ENCODE measurements at regions not wholly inside any gene's neighbourhood (a gene's known extent, or its start where the extent isn't known, plus 50 kb on each side); places are given as distances from the start of the nearest gene placed in this dataset.
A peak's percentile ranks its signal among the peaks of the same experiment; 100 is the strongest.

DNA sequence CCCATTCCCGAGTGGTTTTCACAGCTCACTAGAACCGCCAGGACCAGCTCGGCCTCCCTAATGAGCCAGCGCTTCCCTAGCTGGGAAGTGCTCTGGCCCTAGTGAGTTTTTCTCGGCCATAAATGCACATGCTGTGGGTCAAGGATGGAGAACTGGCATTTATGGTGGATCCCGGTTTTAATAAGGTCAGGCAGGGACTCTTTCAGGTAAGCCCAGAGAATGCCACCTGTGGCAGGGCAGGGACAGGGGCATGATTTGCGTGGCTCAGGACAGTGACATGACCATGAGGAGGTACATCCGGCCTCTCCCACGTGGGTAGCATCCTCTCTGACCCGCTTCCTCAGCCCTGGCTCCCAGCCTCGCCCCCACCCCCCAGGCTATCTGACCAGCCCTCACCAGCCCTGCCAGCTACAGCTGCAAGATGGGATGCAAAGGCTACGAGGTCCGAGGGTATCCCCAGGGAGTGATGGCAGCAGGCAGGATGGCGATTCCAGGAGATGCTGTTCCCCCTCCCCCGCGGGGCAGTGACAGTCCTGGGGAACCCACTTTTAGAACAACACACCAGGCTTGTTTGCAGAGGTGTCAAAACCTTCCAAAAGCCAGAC lies 60.3 kb upstream of the ADAMTS2 start:
- Histone ChIP-seq H3K9me3 (replicated peaks in 1 of 2; ENCODE audit: control insufficient read depth in 1 of 2, insufficient read depth in 1 of 2, low read length in 2 of 2) (peaks cover 10 to 13% of the 10 kb centered on the region in 2 donors), H3K4me1 (ENCODE audit: control insufficient read depth in 1 of 2, insufficient read depth in 2 of 2, low read length in 2 of 2) (no peaks in the 10 kb centered on the region), H3K36me3 (replicated peaks in 1 of 2; ENCODE audit: control insufficient read depth in 1 of 2, insufficient read depth in 2 of 2, low read length in 2 of 2) (no peaks in the 10 kb centered on the region), H3K9ac (ENCODE audit: insufficient read depth, low read length, poor library complexity, severe bottlenecking) (no peak overlapping the region), H3K79me2 (ENCODE audit: insufficient read depth, low read length) (no peaks in the 10 kb centered on the region), H4K20me1 (ENCODE audit: insufficient read depth, low read length) (no peaks in the 10 kb centered on the region), H3K4me2 (replicated peaks; ENCODE audit: extremely low read depth, low read length, poor library complexity, severe bottlenecking) (no peak overlapping the region), H3K4me3 (replicated peaks in 1 of 3; ENCODE audit: low read depth in 2 of 3, low read length in 3 of 3) (no peak overlapping the region), H3K27ac (ENCODE audit: low read depth in 1 of 2, low read length in 2 of 2) (no peak overlapping the region), H2AFZ (ENCODE audit: insufficient read depth, low read depth, low read length, poor library complexity, severe bottlenecking) (no peak overlapping the region), H3K27me3 (ENCODE audit: control insufficient read depth in 2 of 2, insufficient read depth in 2 of 2, low read length in 2 of 2) (no peaks in the 10 kb centered on the region)
- H3K4me1 Mint-ChIP-seq, result no peaks in the 10 kb centered on the region
- intact Hi-C loops (cut with micrococcal nuclease), result no loop called here
- H3K36me3 Mint-ChIP-seq, result no peaks in the 10 kb centered on the region
- DNase-seq, result no peak
- H3K27me3 Mint-ChIP-seq (ENCODE audit: low read depth in 3 of 3), result peaks cover 0 to 4% (median 4%) of the 10 kb centered on the region in 3 donors
- 95% methylated on average over 15 of the region's 16 CpGs for WGBS (ENCODE audit: insufficient coverage)
- peak overlapping the region in 2 of 7 donors; percentile 28 to 53 for H3K27ac Mint-ChIP-seq
- no peak overlapping the region for H3K4me3 Mint-ChIP-seq
- peaks cover 2 to 22% (median 17%) of the 10 kb centered on the region in 7 donors for H3K9me3 Mint-ChIP-seq
- TF ChIP-seq, protein P1, sequence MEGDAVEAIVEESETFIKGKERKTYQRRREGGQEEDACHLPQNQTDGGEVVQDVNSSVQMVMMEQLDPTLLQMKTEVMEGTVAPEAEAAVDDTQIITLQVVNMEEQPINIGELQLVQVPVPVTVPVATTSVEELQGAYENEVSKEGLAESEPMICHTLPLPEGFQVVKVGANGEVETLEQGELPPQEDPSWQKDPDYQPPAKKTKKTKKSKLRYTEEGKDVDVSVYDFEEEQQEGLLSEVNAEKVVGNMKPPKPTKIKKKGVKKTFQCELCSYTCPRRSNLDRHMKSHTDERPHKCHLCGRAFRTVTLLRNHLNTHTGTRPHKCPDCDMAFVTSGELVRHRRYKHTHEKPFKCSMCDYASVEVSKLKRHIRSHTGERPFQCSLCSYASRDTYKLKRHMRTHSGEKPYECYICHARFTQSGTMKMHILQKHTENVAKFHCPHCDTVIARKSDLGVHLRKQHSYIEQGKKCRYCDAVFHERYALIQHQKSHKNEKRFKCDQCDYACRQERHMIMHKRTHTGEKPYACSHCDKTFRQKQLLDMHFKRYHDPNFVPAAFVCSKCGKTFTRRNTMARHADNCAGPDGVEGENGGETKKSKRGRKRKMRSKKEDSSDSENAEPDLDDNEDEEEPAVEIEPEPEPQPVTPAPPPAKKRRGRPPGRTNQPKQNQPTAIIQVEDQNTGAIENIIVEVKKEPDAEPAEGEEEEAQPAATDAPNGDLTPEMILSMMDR (IDR thresholded peaks at IDR 0.05), result no peak

- no peaks in the 10 kb centered on the region for H3K79me2 ChIP-seq (ENCODE audit: insufficient read depth, low read length)
- intact Hi-C loops (cut with micrococcal nuclease), result no loop called here
- no peak overlapping the region for H3K27ac ChIP-seq (ENCODE audit: low read depth in 1 of 2, low read length in 2 of 2)
- Mint-ChIP-seq H3K27me3 (ENCODE audit: low read depth in 3 of 3) (peaks cover 0 to 4% (median 4%) of the 10 kb centered on the region in 3 donors), H3K36me3 (no peaks in the 10 kb centered on the region), H3K4me3 (no peak overlapping the region), H3K4me1 (no peaks in the 10 kb centered on the region), H3K9me3 (peaks cover 6 to 27% (median 21%) of the 10 kb centered on the region in 7 donors), H3K27ac (peak overlapping the region in 2 of 7 donors; percentile 28 to 53)
- peaks cover 15 to 18% of the 10 kb centered on the region in 2 donors for H3K9me3 ChIP-seq (replicated peaks in 1 of 2; ENCODE audit: control insufficient read depth in 1 of 2, insufficient read depth in 1 of 2, low read length in 2 of 2)
- WGBS (ENCODE audit: insufficient coverage), result 82% methylated on average over 2 of the region's 2 CpGs
- H3K4me1 ChIP-seq (ENCODE audit: control insufficient read depth in 1 of 2, insufficient read depth in 2 of 2, low read length in 2 of 2), result no peaks in the 10 kb centered on the region
- H2AFZ ChIP-seq (ENCODE audit: insufficient read depth, low read depth, low read length, poor library complexity, severe bottlenecking), result no peak overlapping the region
- no peak for DNase-seq
- no peak overlapping the region for H3K4me2 ChIP-seq (replicated peaks; ENCODE audit: extremely low read depth, low read length, poor library complexity, severe bottlenecking)
- no peak overlapping the region for H3K4me3 ChIP-seq (replicated peaks in 1 of 3; ENCODE audit: low read depth in 2 of 3, low read length in 3 of 3)
- H3K9ac ChIP-seq (ENCODE audit: insufficient read depth, low read length, poor library complexity, severe bottlenecking), result no peak overlapping the region
- TF ChIP-seq, protein P1 (IDR thresholded peaks at IDR 0.05), result no peak
- no peaks in the 10 kb centered on the region for H4K20me1 ChIP-seq (ENCODE audit: insufficient read depth, low read length)
- no peaks in the 10 kb centered on the region for H3K36me3 ChIP-seq (replicated peaks in 1 of 2; ENCODE audit: control insufficient read depth in 1 of 2, insufficient read depth in 2 of 2, low read length in 2 of 2)
- H3K27me3 ChIP-seq (ENCODE audit: control insufficient read depth in 2 of 2, insufficient read depth in 2 of 2, low read length in 2 of 2), result no peaks in the 10 kb centered on the region
Measured at GRCh38 chr5:179405054-179405416, 59.8 kb upstream of the ADAMTS2 start.

All from CD14-positive monocyte (primary cell).